ENCODE measurements at regions not wholly inside any gene's neighbourhood (a gene's known extent, or its start where the extent isn't known, plus 50 kb on each side); places are given as distances from the start of the nearest gene placed in this dataset.

DNA sequence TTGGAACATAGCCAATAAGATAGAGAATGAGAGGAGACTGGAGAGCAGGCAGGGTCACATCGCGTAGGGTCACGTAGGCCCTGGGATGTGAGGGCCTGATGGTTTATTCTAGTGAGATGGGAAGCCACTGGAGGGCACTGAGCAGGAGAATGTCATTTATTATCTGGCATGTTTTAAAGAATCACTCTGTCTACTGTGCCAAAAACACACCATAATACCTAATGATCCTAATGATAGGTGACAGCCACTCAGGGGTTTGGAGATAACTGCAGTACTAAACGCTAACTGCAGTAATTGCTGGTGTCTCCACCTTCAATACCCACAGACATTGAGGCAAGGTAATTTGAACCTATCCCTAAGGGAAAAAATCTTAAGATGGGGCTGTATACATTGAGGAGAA lies 185.4 kb downstream of the TTLL7 start:
- DNase-seq (ENCODE audit: low read depth in 1 of 2, low spot score in 1 of 2): no peak

DNA sequence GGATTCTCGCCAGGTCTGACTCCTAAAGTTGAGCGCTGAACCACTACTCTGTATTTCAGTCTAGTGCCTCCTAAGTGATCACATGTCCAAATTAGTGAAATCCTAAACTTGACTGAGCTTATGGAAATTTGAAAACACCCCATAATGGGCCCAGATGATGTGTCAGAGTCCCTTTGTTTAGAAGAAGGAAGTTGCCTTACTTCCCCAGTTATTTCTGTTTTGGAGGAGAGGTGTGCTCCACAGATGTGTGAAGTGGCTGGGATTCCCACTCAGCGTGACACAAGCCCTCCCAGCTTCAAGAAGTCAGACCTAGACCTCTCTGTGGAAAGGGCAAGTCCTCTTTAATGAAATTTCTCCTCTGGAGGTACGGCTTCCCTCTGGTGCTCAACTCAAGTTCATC lies 188.8 kb downstream of the TTLL7 start:
- no peak for DNase-seq (ENCODE audit: low read depth in 1 of 2, low spot score in 1 of 2)

DNA sequence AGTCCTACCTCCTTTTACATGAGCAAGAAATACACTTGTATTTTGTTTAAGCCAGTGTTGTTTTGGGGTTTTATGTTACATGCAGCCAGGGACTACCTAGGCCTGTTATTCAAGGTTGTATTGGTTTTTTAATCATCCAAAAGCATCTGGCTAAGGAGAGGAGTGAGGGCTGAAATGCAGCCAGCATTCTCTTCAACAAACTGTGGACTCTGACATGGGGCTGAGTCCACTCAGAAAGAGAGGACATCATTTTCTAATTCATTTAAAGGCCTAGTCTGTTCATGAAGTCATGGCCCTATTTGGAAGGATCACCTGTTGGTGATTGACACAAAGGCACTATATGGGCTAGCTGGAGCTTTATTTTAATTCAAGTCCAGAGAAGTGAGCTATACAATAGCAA lies 190.4 kb downstream of the TTLL7 start:
- DNase-seq (ENCODE audit: low read depth in 1 of 2, low spot score in 1 of 2): no peak

- DNase-seq (ENCODE audit: low read depth in 1 of 2, low spot score in 1 of 2): no peak
Observed at GRCh38 chr1:83807821-83808220, 191.1 kb downstream of the TTLL7 start.

GRCh38 chr1:83807231-83807630 lies 191.7 kb downstream of the TTLL7 start:
- no peak for DNase-seq (ENCODE audit: low read depth in 1 of 2, low spot score in 1 of 2)

GRCh38 chr1:83805921-83806320 lies 193.0 kb downstream of the TTLL7 start:
- DNase-seq (ENCODE audit: low read depth in 1 of 2, low spot score in 1 of 2): no peak

- no peak for DNase-seq (ENCODE audit: low read depth in 1 of 2, low spot score in 1 of 2)
Observed at GRCh38 chr1:83802460-83803152, 196.3 kb downstream of the TTLL7 start.

DNA sequence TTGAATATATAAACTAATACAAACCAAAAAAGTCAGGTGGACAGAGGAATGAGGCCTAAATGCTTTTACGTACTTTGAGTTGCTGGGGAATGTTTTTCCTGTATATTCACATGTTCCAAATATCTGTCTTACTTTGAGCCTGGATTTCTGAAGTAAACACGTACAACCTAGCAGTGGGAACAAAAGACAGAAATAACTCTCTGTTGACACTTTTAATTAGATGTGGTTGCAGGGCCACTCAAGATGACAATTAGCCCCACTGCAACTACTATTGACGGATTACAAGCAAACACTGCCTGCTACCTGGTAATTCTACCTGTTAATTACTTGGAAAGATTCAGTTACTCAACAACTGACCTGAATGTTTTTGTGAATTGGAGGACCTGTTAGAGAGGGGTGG lies 196.9 kb downstream of the TTLL7 start:
- DNase-seq (ENCODE audit: low read depth in 1 of 2, low spot score in 1 of 2): no peak

GRCh38 chr1:83800066-83800465 lies 198.9 kb downstream of the TTLL7 start:
- no peak for DNase-seq (ENCODE audit: low read depth in 1 of 2, low spot score in 1 of 2)

GRCh38 chr1:83799594-83799993 lies 199.3 kb downstream of the TTLL7 start:
- DNase-seq (ENCODE audit: low read depth in 1 of 2, low spot score in 1 of 2): no peak

DNA sequence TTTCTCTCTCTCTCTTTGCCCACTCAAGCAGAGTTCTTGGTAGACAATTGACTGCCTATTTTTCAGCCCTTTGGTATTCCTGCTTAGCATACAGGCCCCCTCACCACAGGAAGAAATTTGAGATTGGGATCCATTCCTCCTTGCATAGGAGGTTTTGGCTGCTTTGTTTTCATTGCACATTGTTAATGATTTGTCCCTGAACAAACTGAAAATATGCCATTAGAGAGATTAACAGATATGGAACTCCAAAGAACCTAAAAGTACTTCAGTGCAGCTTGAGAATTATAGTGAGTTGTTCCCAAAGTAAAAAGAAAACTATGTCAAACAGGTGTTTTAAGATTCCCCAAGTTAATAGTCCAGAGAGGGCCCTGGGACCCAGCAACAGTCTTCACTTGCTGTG lies 200.0 kb downstream of the TTLL7 start:
- DNase-seq (ENCODE audit: low read depth in 1 of 2, low spot score in 1 of 2): no peak

DNA sequence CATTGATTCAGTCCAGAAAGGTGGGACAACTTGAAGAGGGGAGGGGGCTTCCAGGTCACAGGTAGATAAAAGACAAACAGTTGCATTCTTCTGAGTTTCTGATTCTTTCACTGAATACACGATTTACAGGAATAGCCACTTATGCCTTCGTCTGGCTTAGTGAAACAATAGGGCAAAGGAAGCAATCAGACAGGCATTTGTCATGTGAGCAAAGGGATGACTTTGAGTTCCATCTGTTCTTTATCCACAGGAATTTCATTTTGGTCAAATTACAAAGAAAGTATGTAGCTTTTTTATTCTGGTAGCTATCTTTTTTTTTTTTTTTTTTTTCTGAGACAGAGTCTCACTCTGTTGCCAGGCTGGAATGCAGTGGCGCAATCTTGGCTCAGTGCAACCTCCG lies 202.5 kb downstream of the TTLL7 start:
- DNase-seq (ENCODE audit: low read depth in 1 of 2, low spot score in 1 of 2): no peak

GRCh38 chr1:83794384-83794783 lies 204.5 kb downstream of the TTLL7 start:
- DNase-seq (ENCODE audit: low read depth in 1 of 2, low spot score in 1 of 2): no peak

DNA sequence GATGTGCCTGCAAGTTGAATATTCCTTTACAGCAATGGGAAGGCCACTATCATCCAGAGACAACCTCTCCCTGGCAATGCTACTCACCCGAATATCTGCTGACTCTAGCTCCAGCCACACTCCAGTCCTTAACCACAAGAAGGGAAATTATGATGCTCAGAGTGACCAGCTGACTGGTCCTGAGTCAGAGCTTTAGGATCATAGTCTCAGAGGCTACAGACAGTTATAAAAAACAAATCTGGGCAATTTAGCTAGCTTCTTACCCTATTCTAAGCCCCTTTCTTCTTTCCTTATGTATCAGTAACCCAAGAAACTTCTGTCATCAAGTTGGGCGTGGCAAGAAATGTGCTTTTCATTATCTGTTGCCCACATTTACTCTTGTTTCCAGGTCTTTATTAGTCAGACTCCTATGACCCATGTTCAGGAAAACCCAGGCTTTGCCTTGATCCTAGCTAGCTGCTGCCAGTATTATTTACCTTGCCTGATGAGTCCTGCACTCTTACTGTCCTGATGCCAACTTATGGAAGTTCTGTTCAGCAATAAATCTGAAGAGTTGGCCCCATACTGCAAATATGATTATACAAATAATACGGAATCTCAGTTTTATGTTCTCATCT lies 207.0 kb downstream of the TTLL7 start:
- no peak for DNase-seq (ENCODE audit: low read depth in 1 of 2, low spot score in 1 of 2)

GRCh38 chr1:83790446-83790845 lies 208.5 kb downstream of the TTLL7 start:
- no peak for DNase-seq (ENCODE audit: low read depth in 1 of 2, low spot score in 1 of 2)

- DNase-seq (ENCODE audit: low read depth in 1 of 2, low spot score in 1 of 2): no peak
Observed at GRCh38 chr1:83787246-83787998, 211.5 kb downstream of the TTLL7 start.

- no peak for DNase-seq (ENCODE audit: low read depth in 1 of 2, low spot score in 1 of 2)
Observed at GRCh38 chr1:83781667-83782066, 217.3 kb downstream of the TTLL7 start.

DNA sequence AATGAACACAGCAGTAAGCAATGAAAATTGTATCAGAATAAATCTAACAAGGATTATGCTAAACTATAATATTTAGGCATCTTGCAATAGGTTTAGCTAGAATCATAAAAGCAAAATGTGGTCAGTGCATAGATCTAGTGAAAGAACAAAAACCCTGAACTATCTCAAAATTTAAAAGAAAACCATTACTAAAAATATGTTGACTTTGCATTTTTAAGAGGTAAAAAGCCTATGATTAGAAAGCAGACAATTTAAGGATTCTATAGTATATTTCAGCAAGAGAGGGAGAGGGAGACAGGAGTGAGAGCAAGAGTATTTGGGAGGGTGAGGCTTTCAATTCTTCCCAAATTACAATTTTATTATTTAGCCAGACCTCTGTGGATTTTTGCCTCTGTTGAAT lies 219.4 kb downstream of the TTLL7 start:
- DNase-seq (ENCODE audit: low read depth in 1 of 2, low spot score in 1 of 2): no peak

DNA sequence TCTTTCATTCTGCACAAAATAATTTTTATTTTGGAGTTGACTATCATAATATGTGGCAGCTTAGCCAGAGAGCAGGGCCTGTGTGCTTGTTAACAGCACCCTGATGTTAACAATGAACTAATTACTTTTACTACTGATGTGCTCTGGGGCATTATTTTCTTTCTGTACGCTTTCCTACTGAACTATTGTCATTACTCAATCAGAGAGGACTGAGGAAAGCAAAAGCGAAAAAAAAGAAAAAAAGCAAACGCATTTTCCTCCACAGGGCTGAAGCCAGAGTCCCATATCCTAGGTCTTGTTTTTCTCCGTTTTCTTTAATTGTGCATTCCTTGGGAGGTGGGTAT lies 221.2 kb downstream of the TTLL7 start:
- no peak for DNase-seq (ENCODE audit: low read depth in 1 of 2, low spot score in 1 of 2)

- DNase-seq (ENCODE audit: low read depth in 1 of 2, low spot score in 1 of 2): no peak
Observed at GRCh38 chr1:83776913-83777757, 221.8 kb downstream of the TTLL7 start.

DNA sequence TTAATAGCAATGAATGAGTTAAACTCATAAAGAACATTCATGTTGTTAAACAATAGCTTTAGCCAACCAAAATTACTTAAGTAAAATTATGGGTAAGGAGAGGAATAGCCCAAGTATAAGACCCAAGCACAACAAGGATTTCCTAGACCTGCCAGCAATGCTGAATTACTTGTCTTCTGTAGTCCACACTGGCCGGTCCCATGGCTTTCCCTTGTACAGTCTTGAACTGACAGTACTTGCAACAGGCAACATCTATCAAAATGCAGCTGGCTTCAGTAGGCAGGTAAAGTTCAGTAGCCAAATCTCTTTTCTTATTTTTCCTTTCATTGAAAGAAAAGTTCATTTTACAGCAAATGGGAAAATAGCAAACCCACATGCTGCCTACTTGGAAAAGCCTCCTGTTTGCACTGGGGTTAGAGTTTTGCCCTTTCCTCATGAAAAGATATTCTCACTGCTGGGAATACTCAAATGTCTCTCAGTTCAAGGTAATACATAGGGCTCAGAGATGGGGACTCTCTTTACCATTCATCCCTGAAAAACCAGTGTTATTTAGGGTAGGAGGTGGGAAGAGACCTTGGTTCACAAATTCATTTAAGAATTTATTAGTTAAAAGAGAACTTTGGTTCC lies 222.8 kb downstream of the TTLL7 start:
- no peak for DNase-seq (ENCODE audit: low read depth in 1 of 2, low spot score in 1 of 2)

Data from activated CD4-positive, alpha-beta T cell treated with anti-CD3 and anti-CD28 coated beads, Interleukin-2, amount 50 U/mL, for 24 hours (primary cell).